ENCODE measurements at regions not wholly inside any gene's neighbourhood (a gene's known extent, or its start where the extent isn't known, plus 50 kb on each side); places are given as distances from the start of the nearest gene placed in this dataset.

GRCh38 chr4:31298737-31299136 is 578.6 kb downstream of the PCDH7 start:
- DNase-seq (ENCODE audit: low read depth): no peak
- TF ChIP-seq CTCF (conservative IDR thresholded peaks at IDR 0.05; ENCODE audit: low read depth, low read length): no peak
- no peak overlapping the region for H3K4me3 ChIP-seq (ENCODE audit: low read depth, low read length)

DNA sequence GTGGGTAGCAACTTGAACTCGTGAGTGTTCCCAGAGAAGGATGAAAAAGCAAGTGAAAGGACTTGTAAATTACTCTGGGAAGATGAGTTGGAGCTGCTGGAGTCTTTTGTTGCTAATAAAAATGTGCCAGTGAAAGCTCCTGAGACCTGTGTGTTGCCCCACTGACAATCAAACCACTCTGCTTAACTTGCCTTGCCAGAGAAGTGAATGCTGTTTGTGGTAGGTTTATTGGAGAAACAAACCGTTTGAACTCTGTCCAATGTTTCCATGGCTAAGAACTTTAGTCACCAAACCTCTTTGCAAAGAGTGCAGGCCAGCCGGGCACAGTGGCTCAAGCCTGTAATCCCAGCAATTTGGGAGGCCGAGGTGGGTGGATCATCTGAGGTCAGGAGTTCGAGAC is 586.9 kb downstream of the PCDH7 start:
- no peak for DNase-seq (ENCODE audit: low read depth)
- H3K4me3 ChIP-seq (ENCODE audit: low read depth, low read length): no peak overlapping the region
- no peak for TF ChIP-seq CTCF (conservative IDR thresholded peaks at IDR 0.05; ENCODE audit: low read depth, low read length)

- DNase-seq (ENCODE audit: low read depth): no peak
- no peak for TF ChIP-seq CTCF (conservative IDR thresholded peaks at IDR 0.05; ENCODE audit: low read depth, low read length)
- H3K4me3 ChIP-seq (ENCODE audit: low read depth, low read length): no peak overlapping the region
Observed at GRCh38 chr4:31324814-31325213, 604.6 kb downstream of the PCDH7 start.

DNA sequence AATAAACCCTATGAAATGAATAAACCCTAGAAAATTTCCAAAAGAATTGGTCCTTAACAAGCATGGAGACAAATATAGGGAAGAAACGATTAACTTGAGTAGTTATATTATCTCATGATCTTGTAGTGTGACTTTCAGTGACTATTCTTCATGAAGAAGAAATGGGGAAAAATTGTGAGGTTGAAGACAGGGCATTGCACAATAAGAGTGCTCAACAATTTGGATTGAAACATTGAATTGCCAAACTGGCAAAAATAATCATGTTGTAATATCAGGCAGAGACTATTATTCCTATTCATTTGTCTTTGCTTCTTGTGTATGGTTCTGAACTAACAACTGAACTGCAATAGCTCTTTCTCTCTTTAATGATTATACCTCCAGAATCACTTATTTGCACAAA is 605.1 kb downstream of the PCDH7 start:
- H3K4me3 ChIP-seq (ENCODE audit: low read depth, low read length): no peak overlapping the region
- DNase-seq (ENCODE audit: low read depth): no peak
- no peak for TF ChIP-seq CTCF (conservative IDR thresholded peaks at IDR 0.05; ENCODE audit: low read depth, low read length)

GRCh38 chr4:31327031-31327430 is 606.9 kb downstream of the PCDH7 start:
- no peak for DNase-seq (ENCODE audit: low read depth)
- no peak overlapping the region for H3K4me3 ChIP-seq (ENCODE audit: low read depth, low read length)
- no peak for TF ChIP-seq CTCF (conservative IDR thresholded peaks at IDR 0.05; ENCODE audit: low read depth, low read length)

DNA sequence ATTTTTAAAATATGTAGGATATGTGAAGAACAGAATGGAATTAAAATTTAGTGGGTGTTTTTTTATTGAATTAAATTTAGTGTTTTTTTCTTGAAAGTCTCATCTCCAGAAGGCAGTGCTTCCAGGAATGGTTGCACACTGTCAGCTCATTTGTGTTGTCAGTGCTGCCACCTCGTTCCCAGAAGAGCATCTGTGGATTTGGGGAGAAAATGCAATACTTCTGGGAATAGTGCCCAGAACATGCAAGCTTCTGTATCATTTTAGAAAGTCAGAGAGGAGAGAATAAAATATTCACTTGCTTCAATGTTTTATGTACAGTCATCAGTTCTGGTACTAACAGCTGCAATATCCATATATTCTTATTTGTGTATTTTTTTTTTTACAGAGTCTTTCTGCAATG is 608.8 kb downstream of the PCDH7 start:
- no peak overlapping the region for H3K4me3 ChIP-seq (ENCODE audit: low read depth, low read length)
- no peak for TF ChIP-seq CTCF (conservative IDR thresholded peaks at IDR 0.05; ENCODE audit: low read depth, low read length)
- no peak for DNase-seq (ENCODE audit: low read depth)

DNA sequence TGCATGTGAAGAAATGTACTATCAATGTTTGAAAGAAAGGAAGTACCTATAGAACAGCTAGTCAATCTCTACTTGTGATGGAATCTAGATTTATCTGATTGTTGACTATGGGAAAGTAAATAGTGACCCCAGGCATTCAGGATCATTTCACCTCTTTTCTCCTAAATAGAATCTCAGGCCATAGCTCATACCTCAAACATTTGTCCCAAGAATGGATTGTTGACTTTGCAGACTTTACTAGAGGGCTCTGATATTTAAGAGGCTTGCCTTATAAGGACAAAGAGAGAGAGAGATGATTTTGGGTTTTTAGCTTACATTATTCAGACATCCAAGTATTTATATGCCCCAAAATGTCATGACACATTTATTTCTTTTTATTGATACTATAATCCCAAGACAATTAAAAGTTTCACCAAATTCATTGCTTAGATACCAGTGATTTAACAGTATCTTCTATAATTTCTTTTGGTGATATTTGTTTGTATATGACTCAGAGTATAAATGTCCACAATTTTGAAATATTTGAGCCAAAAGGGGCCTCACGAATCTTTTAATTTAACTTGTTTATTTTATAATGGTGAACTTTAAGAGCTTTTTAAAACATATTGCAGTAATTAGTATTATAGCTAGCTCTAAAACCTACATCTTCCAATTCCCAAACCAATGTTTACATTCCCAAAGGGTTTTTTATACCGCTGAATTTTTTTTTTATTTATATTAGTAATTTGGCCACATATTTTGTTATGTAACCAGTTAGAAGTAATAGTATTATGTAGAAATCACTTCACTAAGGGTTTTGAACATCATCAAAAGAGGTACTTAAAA is 614.1 kb downstream of the PCDH7 start:
- TF ChIP-seq CTCF (conservative IDR thresholded peaks at IDR 0.05; ENCODE audit: low read depth, low read length): no peak
- DNase-seq (ENCODE audit: low read depth): no peak
- no peak overlapping the region for H3K4me3 ChIP-seq (ENCODE audit: low read depth, low read length)
